ENCODE measurements at regions not wholly inside any gene's neighbourhood (a gene's known extent, or its start where the extent isn't known, plus 50 kb on each side); places are given as distances from the start of the nearest gene placed in this dataset.

- ChIA-PET CTCF (no interaction called here), POLR2A (no interaction called here)
- H3K27ac Mint-ChIP-seq: no peak overlapping the region
- no peak overlapping the region for H3K4me3 Mint-ChIP-seq
- H3K27me3 Mint-ChIP-seq: peaks cover 6% of the 10 kb centered on the region
- H3K36me3 Mint-ChIP-seq (ENCODE audit: low read depth): no peaks in the 10 kb centered on the region
- intact Hi-C loops (cut with micrococcal nuclease): no loop called here
- ATAC-seq (ENCODE audit: low read depth) (no peak), DNase-seq (no peak)
- H3K9me3 Mint-ChIP-seq: no peaks in the 10 kb centered on the region
- H3K4me1 Mint-ChIP-seq: no peaks in the 10 kb centered on the region
- TF ChIP-seq, protein P1, sequence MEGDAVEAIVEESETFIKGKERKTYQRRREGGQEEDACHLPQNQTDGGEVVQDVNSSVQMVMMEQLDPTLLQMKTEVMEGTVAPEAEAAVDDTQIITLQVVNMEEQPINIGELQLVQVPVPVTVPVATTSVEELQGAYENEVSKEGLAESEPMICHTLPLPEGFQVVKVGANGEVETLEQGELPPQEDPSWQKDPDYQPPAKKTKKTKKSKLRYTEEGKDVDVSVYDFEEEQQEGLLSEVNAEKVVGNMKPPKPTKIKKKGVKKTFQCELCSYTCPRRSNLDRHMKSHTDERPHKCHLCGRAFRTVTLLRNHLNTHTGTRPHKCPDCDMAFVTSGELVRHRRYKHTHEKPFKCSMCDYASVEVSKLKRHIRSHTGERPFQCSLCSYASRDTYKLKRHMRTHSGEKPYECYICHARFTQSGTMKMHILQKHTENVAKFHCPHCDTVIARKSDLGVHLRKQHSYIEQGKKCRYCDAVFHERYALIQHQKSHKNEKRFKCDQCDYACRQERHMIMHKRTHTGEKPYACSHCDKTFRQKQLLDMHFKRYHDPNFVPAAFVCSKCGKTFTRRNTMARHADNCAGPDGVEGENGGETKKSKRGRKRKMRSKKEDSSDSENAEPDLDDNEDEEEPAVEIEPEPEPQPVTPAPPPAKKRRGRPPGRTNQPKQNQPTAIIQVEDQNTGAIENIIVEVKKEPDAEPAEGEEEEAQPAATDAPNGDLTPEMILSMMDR (IDR thresholded peaks at IDR 0.05): no peak
These were observed 81.9 kb upstream of the PELI2 start for GRCh38 chr14:56036353-56036752.

GRCh38 chr14:56040121-56040520 lies 78.1 kb upstream of the PELI2 start:
- H3K4me3 Mint-ChIP-seq: no peak overlapping the region
- no peak overlapping the region for H3K27ac Mint-ChIP-seq
- ChIA-PET POLR2A (no interaction called here), CTCF (no interaction called here)
- H3K36me3 Mint-ChIP-seq (ENCODE audit: low read depth): no peaks in the 10 kb centered on the region
- no peaks in the 10 kb centered on the region for H3K4me1 Mint-ChIP-seq
- H3K9me3 Mint-ChIP-seq: no peaks in the 10 kb centered on the region
- DNase-seq: no peak
- peaks cover 12% of the 10 kb centered on the region for H3K27me3 Mint-ChIP-seq
- intact Hi-C loops (cut with micrococcal nuclease): no loop called here
- TF ChIP-seq, protein P1 (IDR thresholded peaks at IDR 0.05): no peak
- ATAC-seq (ENCODE audit: low read depth): no peak

DNA sequence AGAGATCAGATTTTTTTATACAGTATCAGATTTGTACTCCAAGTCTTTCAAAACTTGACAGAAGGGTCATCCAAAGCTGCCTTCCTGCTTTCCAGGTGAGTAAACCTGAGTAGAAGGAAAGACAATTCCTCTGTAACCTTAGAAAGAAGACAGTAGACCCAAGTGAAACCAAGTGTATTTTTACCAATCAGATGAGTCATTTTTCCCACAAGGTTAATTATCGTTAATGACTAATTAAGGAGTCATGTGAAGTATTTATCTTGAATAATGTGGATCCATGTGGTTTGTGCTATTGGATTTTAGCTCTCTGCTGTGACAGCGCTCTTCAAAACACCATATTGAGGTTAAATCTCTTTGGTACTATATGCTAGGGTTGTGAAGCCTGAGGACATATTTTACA lies 74.0 kb upstream of the PELI2 start:
- Mint-ChIP-seq H3K9me3 (no peaks in the 10 kb centered on the region), H3K4me3 (no peak overlapping the region), H3K27ac (no peak overlapping the region), H3K36me3 (ENCODE audit: low read depth) (no peaks in the 10 kb centered on the region), H3K4me1 (no peaks in the 10 kb centered on the region), H3K27me3 (peaks cover 10% of the 10 kb centered on the region)
- intact Hi-C loops (cut with micrococcal nuclease): no loop called here
- CTCF ChIA-PET: no interaction called here
- TF ChIP-seq, protein P1 (IDR thresholded peaks at IDR 0.05): no peak
- ATAC-seq (ENCODE audit: low read depth): no peak
- POLR2A ChIA-PET: no interaction called here
- no peak for DNase-seq

DNA sequence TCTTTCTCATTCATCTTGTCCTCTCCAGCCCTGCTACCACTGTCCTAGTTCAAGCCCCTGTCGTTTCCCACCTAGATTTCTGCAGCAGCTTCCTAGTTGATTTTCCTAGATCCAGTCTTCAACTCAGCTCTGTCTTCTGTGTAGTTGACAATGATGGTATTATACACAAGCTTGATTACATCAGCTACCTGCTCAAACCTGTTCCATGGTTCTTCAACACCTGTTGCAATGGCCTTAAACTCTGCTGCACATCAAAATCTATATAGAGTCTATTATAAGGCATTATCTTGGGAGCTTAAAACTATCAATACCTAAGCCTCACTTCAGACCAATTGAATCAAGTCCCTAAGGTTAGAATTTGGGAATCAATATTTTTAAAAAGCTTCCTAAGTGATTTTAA lies 71.7 kb upstream of the PELI2 start:
- ATAC-seq (ENCODE audit: low read depth) (no peak), DNase-seq (no peak)
- Mint-ChIP-seq H3K27me3 (peaks cover 10% of the 10 kb centered on the region), H3K4me1 (no peaks in the 10 kb centered on the region), H3K4me3 (no peak overlapping the region), H3K9me3 (no peaks in the 10 kb centered on the region), H3K36me3 (ENCODE audit: low read depth) (no peaks in the 10 kb centered on the region), H3K27ac (no peak overlapping the region)
- TF ChIP-seq, protein P1 (IDR thresholded peaks at IDR 0.05): no peak
- intact Hi-C loops (cut with micrococcal nuclease): no loop called here
- ChIA-PET CTCF (no interaction called here), POLR2A (no interaction called here)

- ATAC-seq (ENCODE audit: low read depth) (no peak), DNase-seq (no peak)
- POLR2A ChIA-PET: no interaction called here
- TF ChIP-seq, protein P1 (IDR thresholded peaks at IDR 0.05): no peak
- no peaks in the 10 kb centered on the region for H3K36me3 Mint-ChIP-seq (ENCODE audit: low read depth)
- CTCF ChIA-PET: no interaction called here
- no peaks in the 10 kb centered on the region for H3K9me3 Mint-ChIP-seq
- no peak overlapping the region for H3K27ac Mint-ChIP-seq
- intact Hi-C loops (cut with micrococcal nuclease): no loop called here
- H3K4me1 Mint-ChIP-seq: no peaks in the 10 kb centered on the region
- H3K4me3 Mint-ChIP-seq: no peak overlapping the region
- peaks cover 10% of the 10 kb centered on the region for H3K27me3 Mint-ChIP-seq
These were observed 71.2 kb upstream of the PELI2 start for GRCh38 chr14:56046996-56047395.

Data from activated B cell treated with CpG ODN at 0.5 μM for 24 hours (primary cell).